HCT116 (cell line): ENCODE measurements at regions not wholly inside any gene's neighbourhood (a gene's known extent, or its start where the extent isn't known, plus 50 kb on each side); places are given as distances from the start of the nearest gene placed in this dataset.

Experiments used
- ATAC-seq: fragments of 200-7000 bp; cut with Tn5 transposase; 2 replicates; pipeline ENCODE4 v1.9.1; 2020; ENCODE audit warnings: mild to moderate bottlenecking, moderate library complexity
- BruUV-seq: library from RNA; stranded (reverse); fragments of 400-500 nt; replicated peaks from 2 replicates; lab custom pipeline; 2021; lab: Mats Ljungman, UMichigan
- CTCF ChIA-PET: fragments of 300-600 bp; sonication (Branson Sonifier 250); formaldehyde crosslinking; loops from one replicate; lab custom pipeline; 2021; ENCODE audit warnings: antibody characterized with exemption; lab: Charles Lee
- POLR2A ChIA-PET: fragments of 300-600, 350-600 bp; sonication (Branson Sonifier 250); formaldehyde crosslinking; loops from one replicate; lab custom pipeline; 2021; ENCODE audit warnings: antibody characterized with exemption; lab: Charles Lee
- RAD21 ChIA-PET, 2 experiments: fragments of 300-600 bp; sonication (Branson Sonifier 250); formaldehyde crosslinking; loops; one replicate each; lab custom pipeline; 2023; ENCODE audit warnings: low total read pairs in 2 of 2; ENCODE audit not compliant: uncharacterized antibody in 2 of 2, unreplicated experiment in 2 of 2, low non-redundant PET in 1 of 2; lab: Charles Lee
- DNase-seq: peaks from one replicate; pipeline ENCODE4 v3.0.0-alpha.2; 2010; ENCODE audit warnings: low read depth, low spot score
- H2AFZ ChIP-seq: fragments of 200-600 bp; shearing (Covaris generic), sonication (generic); 2 replicates; pipeline ENCODE4 v1.6.1; 2017; ENCODE audit warnings: low read depth, mixed run types, mixed read lengths, antibody characterized with exemption, low read length; ENCODE audit not compliant: poor library complexity, severe bottlenecking
- H3K27ac ChIP-seq: 2 replicates; pipeline ENCODE4 v1.5.1; 2012; ENCODE audit warnings: low read depth, low read length
- H3K27me3 ChIP-seq: fragments of 200-600 bp; sonication (generic); 2 replicates; pipeline ENCODE4 v1.6.1; 2016; ENCODE audit warnings: mixed run types, low read length, mixed read lengths; ENCODE audit not compliant: insufficient read depth
- H3K36me3 ChIP-seq, 2 experiments: fragments of 200-500 bp in 1 of 2; fragments of 200-600 bp in 1 of 2; sonication (Bioruptor generic) in 1 of 2; sonication (generic) in 1 of 2; 2 replicates each; pipeline versions ENCODE4 v1.5.1 to v1.6.1; 2014 to 2016; ENCODE audit warnings: low read length in 2 of 2, inconsistent platforms in 1 of 2, mixed read lengths in 1 of 2, mixed run types in 1 of 2; ENCODE audit not compliant: insufficient read depth in 2 of 2, control insufficient read depth in 1 of 2
- H3K4me1 ChIP-seq, 2 experiments: fragments of 200-600 bp in 1 of 2; sonication (generic) in 1 of 2; 2 replicates each; pipeline versions ENCODE4 v1.5.1 to v1.6.1; 2012 to 2017; ENCODE audit warnings: low read length in 2 of 2, inconsistent platforms in 1 of 2, mild to moderate bottlenecking in 1 of 2, mixed read lengths in 1 of 2, mixed run types in 1 of 2, moderate library complexity in 1 of 2; ENCODE audit not compliant: insufficient read depth in 2 of 2, control insufficient read depth in 1 of 2
- H3K4me2 ChIP-seq: fragments of 200-600 bp; sonication (generic); 2 replicates; pipeline ENCODE4 v1.6.1; 2017; ENCODE audit warnings: mixed run types, low read length, mixed read lengths
- H3K4me3 ChIP-seq, 2 experiments: fragments of 200-600 bp in 1 of 2; sonication (generic) in 1 of 2; replicated peaks in 1 of 2; 2 replicates each; pipeline ENCODE4 v1.5.1; 2011 to 2016; ENCODE audit warnings: low read length in 2 of 2, control low read depth in 1 of 2, low read depth in 1 of 2, mild to moderate bottlenecking in 1 of 2, mixed read lengths in 1 of 2, mixed run types in 1 of 2
- H3K79me2 ChIP-seq: fragments of 200-600 bp; sonication (generic); 2 replicates; pipeline ENCODE4 v1.6.1; 2017; ENCODE audit warnings: mild to moderate bottlenecking, mixed run types, low read length, moderate library complexity, mixed read lengths; ENCODE audit not compliant: insufficient read depth
- H3K9ac ChIP-seq: fragments of 200-600 bp; sonication (generic); 2 replicates; pipeline ENCODE4 v1.6.1; 2016; ENCODE audit warnings: low read length, mixed read lengths
- H3K9me2 ChIP-seq: fragments of 200-600 bp; sonication (generic), shearing (Covaris generic); 2 replicates; pipeline ENCODE4 v1.6.1; 2017; ENCODE audit warnings: mixed run types, mild to moderate bottlenecking, moderate library complexity; ENCODE audit not compliant: insufficient read depth
- H3K9me3 ChIP-seq, 2 experiments: fragments of 200-500 bp in 1 of 2; fragments of 200-600 bp in 1 of 2; sonication (Bioruptor generic) in 1 of 2; sonication (generic) in 1 of 2; 2 replicates each; pipeline ENCODE4 v1.6.1; 2014 to 2017; ENCODE audit warnings: low read length in 2 of 2, mixed read lengths in 2 of 2, inconsistent platforms in 1 of 2, low read depth in 1 of 2, mild to moderate bottlenecking in 1 of 2, mixed run types in 1 of 2, moderate library complexity in 1 of 2; ENCODE audit not compliant: control insufficient read depth in 1 of 2, insufficient read depth in 1 of 2
- H4K20me1 ChIP-seq: fragments of 200-600 bp; sonication (generic), shearing (Covaris generic); 2 replicates; pipeline ENCODE4 v1.6.1; 2017; ENCODE audit warnings: mixed run types, mild to moderate bottlenecking, moderate library complexity; ENCODE audit not compliant: insufficient read depth
- CBX3 ChIP-seq: IDR thresholded peaks from 2 replicates; pipeline ENCODE4 v1.6.1; 2012; ENCODE audit warnings: low read depth
- CEBPB ChIP-seq: IDR thresholded peaks from 2 replicates; pipeline ENCODE4 v1.6.1; 2012; ENCODE audit warnings: low read depth
- ELF1 ChIP-seq: IDR thresholded peaks from 2 replicates; pipeline ENCODE4 v1.6.1; 2012; ENCODE audit warnings: low read depth, borderline replicate concordance
- EZH2 ChIP-seq: fragments of 200-600 bp; sonication (generic); IDR thresholded peaks from 2 replicates; pipeline ENCODE4 v1.6.1; 2017; ENCODE audit warnings: antibody characterized with exemption, mixed run types
- EZH2phosphoT487 ChIP-seq: fragments of 200-600 bp; IDR thresholded peaks from 2 replicates; pipeline ENCODE4 v1.6.1; 2018; ENCODE audit warnings: antibody characterized with exemption, borderline replicate concordance
- FOSL1 ChIP-seq: IDR thresholded peaks from 2 replicates; pipeline ENCODE4 v1.6.1; 2012; ENCODE audit warnings: low read depth
- JUND ChIP-seq: IDR thresholded peaks from 2 replicates; pipeline ENCODE4 v1.6.1; 2012
- POLR2AphosphoS5 ChIP-seq: IDR thresholded peaks from 2 replicates; pipeline ENCODE4 v1.6.1; 2011; ENCODE audit warnings: mild to moderate bottlenecking, low read depth, low read length, moderate library complexity
- RAD21 ChIP-seq: IDR thresholded peaks from 2 replicates; pipeline ENCODE4 v1.6.1; 2012; ENCODE audit warnings: low read depth, mild to moderate bottlenecking
- SP1 ChIP-seq: IDR thresholded peaks from 2 replicates; pipeline ENCODE4 v1.6.1; 2012; ENCODE audit warnings: low read depth
- TCF7L2 ChIP-seq: IDR thresholded peaks from 2 replicates; pipeline ENCODE4 v1.7.0; 2011; ENCODE audit warnings: borderline replicate concordance, inconsistent platforms; ENCODE audit not compliant: insufficient read depth, insufficient read length; ENCODE audit errors: extremely low read depth
- ZNF274 ChIP-seq: fragments of 200-500 bp; sonication (Bioruptor generic); IDR thresholded peaks from 2 replicates; pipeline ENCODE4 v1.6.1; 2014; ENCODE audit warnings: mild to moderate bottlenecking, low read depth, low read length, inconsistent platforms
- intact Hi-C: fragments of 100-400 bp; cut with micrococcal nuclease; formaldehyde crosslinking; loops from 2 replicates; pipeline ENCODE4 v1.10.0; 2022
- TF ChIP-seq, protein P1 (sequence below), 3 experiments: fragments of 200-600 bp in 1 of 3; sonication (generic) in 1 of 3; IDR thresholded peaks in 2 of 3; conservative IDR thresholded peaks in 1 of 3; 2 replicates each; pipeline ENCODE4 v1.5.1; 2012 to 2017; ENCODE audit warnings: low read depth in 2 of 3, low read length in 2 of 3, antibody characterized with exemption in 1 of 3, borderline replicate concordance in 1 of 3, control low read depth in 1 of 3, mild to moderate bottlenecking in 1 of 3, mixed read lengths in 1 of 3, mixed run types in 1 of 3, moderate library complexity in 1 of 3; ENCODE audit not compliant: insufficient read depth in 1 of 3
- TF ChIP-seq, protein P2 (sequence below): IDR thresholded peaks from 2 replicates; pipeline ENCODE4 v1.6.1; 2012
- TF ChIP-seq, protein P3 (sequence below): IDR thresholded peaks from 2 replicates; pipeline ENCODE4 v1.6.1; 2011; ENCODE audit warnings: mild to moderate bottlenecking, low read length, moderate library complexity; ENCODE audit not compliant: insufficient replicate concordance; ENCODE audit errors: extremely low read depth
- TF ChIP-seq, protein P4 (sequence below): IDR thresholded peaks from 2 replicates; pipeline ENCODE4 v1.6.1; 2012

DNA sequence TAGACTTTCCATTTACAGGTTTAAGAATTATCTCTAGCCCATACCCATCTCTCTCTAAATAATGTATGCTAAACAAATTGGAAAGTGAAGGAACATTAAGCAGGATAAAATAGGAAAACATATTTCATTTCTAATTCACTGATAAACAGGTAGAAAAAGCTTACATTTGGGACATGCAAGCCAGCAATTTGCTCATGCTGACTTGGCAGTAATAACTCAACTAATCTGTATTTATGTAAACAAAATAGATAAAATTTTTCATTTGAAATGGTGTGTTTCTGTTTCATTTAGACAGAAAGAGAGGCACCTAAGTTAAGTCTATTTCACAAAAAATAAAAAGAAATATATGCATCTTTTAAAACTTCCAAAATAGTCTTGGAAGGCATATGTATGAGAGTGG, 877.3 kb upstream of the LRRTM1 start:
- no peaks in the 10 kb centered on the region for H3K27me3 ChIP-seq
- no peaks in the 10 kb centered on the region for H3K9me3 ChIP-seq
- ChIA-PET RAD21 (no interaction called here), POLR2A (no interaction called here), CTCF (no interaction called here)
- no TSS peak for BruUV-seq
- H3K4me2 ChIP-seq: no peak overlapping the region
- no peak overlapping the region for H3K9ac ChIP-seq
- ATAC-seq: no peak
- H3K4me3 ChIP-seq: no peak overlapping the region
- no peak overlapping the region for H2AFZ ChIP-seq
- no peak for TF ChIP-seq EZH2phosphoT487
- TF ChIP-seq, protein P1, sequence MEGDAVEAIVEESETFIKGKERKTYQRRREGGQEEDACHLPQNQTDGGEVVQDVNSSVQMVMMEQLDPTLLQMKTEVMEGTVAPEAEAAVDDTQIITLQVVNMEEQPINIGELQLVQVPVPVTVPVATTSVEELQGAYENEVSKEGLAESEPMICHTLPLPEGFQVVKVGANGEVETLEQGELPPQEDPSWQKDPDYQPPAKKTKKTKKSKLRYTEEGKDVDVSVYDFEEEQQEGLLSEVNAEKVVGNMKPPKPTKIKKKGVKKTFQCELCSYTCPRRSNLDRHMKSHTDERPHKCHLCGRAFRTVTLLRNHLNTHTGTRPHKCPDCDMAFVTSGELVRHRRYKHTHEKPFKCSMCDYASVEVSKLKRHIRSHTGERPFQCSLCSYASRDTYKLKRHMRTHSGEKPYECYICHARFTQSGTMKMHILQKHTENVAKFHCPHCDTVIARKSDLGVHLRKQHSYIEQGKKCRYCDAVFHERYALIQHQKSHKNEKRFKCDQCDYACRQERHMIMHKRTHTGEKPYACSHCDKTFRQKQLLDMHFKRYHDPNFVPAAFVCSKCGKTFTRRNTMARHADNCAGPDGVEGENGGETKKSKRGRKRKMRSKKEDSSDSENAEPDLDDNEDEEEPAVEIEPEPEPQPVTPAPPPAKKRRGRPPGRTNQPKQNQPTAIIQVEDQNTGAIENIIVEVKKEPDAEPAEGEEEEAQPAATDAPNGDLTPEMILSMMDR (IDR thresholded peaks at IDR 0.05 in 2 of 3, conservative IDR thresholded peaks at IDR 0.05 in 1 of 3; ENCODE audit: borderline replicate concordance in 1 of 3, insufficient read depth in 1 of 3, low read depth in 2 of 3, low read length in 2 of 3): no peak
- no peak for TF ChIP-seq SP1
- no peaks in the 10 kb centered on the region for H3K4me1 ChIP-seq
- no peak for DNase-seq
- intact Hi-C loops: no loop called here
- H3K79me2 ChIP-seq: no peaks in the 10 kb centered on the region
- H3K9me2 ChIP-seq: no peaks in the 10 kb centered on the region
- no peaks in the 10 kb centered on the region for H3K36me3 ChIP-seq
- no peak overlapping the region for H3K27ac ChIP-seq
- no peaks in the 10 kb centered on the region for H4K20me1 ChIP-seq

DNA sequence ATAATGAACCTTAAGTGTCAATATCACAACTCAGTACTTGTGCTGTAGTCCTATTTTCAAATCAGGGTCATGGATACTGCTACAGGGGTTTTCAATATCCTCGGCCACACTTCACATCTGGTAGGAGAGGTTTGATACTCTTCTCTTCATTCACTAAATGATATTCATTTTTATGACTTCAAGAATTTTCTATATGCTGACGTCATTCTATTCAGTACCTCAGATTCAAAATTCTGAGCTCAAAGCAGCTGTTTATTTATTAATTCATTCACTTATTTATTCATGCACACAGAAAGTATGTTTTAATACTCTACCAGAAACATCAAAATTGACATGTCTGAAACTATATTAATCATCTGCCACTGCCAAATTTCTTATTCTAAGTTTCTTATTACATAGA, 866.9 kb upstream of the LRRTM1 start:
- Histone ChIP-seq H3K79me2 (no peaks in the 10 kb centered on the region), H3K4me3 (no peak overlapping the region), H3K27ac (no peak overlapping the region), H3K4me2 (no peak overlapping the region), H4K20me1 (no peaks in the 10 kb centered on the region), H3K4me1 (no peaks in the 10 kb centered on the region), H3K9me3 (no peaks in the 10 kb centered on the region), H3K9me2 (no peaks in the 10 kb centered on the region), H3K9ac (no peak overlapping the region), H3K36me3 (no peaks in the 10 kb centered on the region), H3K27me3 (no peaks in the 10 kb centered on the region), H2AFZ (no peak overlapping the region)
- RAD21 ChIA-PET: no interaction called here
- ATAC-seq: no peak
- DNase-seq: no peak
- POLR2A ChIA-PET: no interaction called here
- CTCF ChIA-PET: no interaction called here
- intact Hi-C loops: no loop called here
- no TSS peak for BruUV-seq
- TF ChIP-seq, protein P2, sequence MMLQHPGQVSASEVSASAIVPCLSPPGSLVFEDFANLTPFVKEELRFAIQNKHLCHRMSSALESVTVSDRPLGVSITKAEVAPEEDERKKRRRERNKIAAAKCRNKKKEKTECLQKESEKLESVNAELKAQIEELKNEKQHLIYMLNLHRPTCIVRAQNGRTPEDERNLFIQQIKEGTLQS: no peak
- TF ChIP-seq POLR2AphosphoS5 (no peak), JUND (no peak), RAD21 (no peak), FOSL1 (no peak), TCF7L2 (no peak), ELF1 (no peak), CEBPB (no peak), CBX3 (no peak), ZNF274 (no peak), EZH2 (no peak)
- TF ChIP-seq, protein P3, sequence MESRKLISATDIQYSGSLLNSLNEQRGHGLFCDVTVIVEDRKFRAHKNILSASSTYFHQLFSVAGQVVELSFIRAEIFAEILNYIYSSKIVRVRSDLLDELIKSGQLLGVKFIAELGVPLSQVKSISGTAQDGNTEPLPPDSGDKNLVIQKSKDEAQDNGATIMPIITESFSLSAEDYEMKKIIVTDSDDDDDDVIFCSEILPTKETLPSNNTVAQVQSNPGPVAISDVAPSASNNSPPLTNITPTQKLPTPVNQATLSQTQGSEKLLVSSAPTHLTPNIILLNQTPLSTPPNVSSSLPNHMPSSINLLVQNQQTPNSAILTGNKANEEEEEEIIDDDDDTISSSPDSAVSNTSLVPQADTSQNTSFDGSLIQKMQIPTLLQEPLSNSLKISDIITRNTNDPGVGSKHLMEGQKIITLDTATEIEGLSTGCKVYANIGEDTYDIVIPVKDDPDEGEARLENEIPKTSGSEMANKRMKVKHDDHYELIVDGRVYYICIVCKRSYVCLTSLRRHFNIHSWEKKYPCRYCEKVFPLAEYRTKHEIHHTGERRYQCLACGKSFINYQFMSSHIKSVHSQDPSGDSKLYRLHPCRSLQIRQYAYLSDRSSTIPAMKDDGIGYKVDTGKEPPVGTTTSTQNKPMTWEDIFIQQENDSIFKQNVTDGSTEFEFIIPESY: no peak
- TF ChIP-seq, protein P4, sequence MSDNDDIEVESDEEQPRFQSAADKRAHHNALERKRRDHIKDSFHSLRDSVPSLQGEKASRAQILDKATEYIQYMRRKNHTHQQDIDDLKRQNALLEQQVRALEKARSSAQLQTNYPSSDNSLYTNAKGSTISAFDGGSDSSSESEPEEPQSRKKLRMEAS: no peak
